HL-60 (cell line): ENCODE measurements at regions not wholly inside any gene's neighbourhood (a gene's known extent, or its start where the extent isn't known, plus 50 kb on each side); places are given as distances from the start of the nearest gene placed in this dataset.

Experiments used
- POLR2AphosphoS5 ChIP-seq: IDR thresholded peaks from 2 replicates; pipeline ENCODE4 v1.6.1; 2012; ENCODE audit warnings: low read depth
- SPI1 ChIP-seq: IDR thresholded peaks from 2 replicates; pipeline ENCODE4 v1.6.1; 2012; ENCODE audit warnings: low read depth, mild to moderate bottlenecking, borderline replicate concordance
- TF ChIP-seq, protein P1 (sequence below): IDR thresholded peaks from one replicate; pipeline ENCODE4 v1.5.1; 2011; ENCODE audit warnings: low read length, control low read depth, inconsistent platforms; ENCODE audit not compliant: insufficient read depth

DNA sequence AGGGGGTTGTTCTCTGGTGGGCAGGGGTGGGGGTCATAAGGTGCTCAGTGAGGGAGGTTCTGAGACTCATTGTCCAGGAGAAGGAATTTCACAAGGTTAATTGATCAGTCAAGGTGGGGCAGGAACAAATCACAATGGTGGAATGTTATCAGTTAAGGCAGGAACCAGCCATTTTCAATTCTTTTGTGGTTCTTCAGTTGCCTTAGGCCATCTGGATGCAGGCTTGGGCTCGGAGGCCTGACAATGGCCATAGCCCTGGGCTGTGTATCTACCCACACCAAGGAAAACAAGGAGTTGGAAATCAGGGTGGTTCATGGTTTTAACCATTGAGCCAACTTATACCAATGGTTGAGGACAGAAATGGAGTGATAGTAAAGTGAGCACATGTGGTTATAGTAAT, 1221.8 kb downstream of the TYW1 start:
- TF ChIP-seq, protein P1, sequence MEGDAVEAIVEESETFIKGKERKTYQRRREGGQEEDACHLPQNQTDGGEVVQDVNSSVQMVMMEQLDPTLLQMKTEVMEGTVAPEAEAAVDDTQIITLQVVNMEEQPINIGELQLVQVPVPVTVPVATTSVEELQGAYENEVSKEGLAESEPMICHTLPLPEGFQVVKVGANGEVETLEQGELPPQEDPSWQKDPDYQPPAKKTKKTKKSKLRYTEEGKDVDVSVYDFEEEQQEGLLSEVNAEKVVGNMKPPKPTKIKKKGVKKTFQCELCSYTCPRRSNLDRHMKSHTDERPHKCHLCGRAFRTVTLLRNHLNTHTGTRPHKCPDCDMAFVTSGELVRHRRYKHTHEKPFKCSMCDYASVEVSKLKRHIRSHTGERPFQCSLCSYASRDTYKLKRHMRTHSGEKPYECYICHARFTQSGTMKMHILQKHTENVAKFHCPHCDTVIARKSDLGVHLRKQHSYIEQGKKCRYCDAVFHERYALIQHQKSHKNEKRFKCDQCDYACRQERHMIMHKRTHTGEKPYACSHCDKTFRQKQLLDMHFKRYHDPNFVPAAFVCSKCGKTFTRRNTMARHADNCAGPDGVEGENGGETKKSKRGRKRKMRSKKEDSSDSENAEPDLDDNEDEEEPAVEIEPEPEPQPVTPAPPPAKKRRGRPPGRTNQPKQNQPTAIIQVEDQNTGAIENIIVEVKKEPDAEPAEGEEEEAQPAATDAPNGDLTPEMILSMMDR, result no peak
- TF ChIP-seq SPI1 (no peak), POLR2AphosphoS5 (no peak)
